ENCODE measurements at regions not wholly inside any gene's neighbourhood (a gene's known extent, or its start where the extent isn't known, plus 50 kb on each side); places are given as distances from the start of the nearest gene placed in this dataset.

DNA sequence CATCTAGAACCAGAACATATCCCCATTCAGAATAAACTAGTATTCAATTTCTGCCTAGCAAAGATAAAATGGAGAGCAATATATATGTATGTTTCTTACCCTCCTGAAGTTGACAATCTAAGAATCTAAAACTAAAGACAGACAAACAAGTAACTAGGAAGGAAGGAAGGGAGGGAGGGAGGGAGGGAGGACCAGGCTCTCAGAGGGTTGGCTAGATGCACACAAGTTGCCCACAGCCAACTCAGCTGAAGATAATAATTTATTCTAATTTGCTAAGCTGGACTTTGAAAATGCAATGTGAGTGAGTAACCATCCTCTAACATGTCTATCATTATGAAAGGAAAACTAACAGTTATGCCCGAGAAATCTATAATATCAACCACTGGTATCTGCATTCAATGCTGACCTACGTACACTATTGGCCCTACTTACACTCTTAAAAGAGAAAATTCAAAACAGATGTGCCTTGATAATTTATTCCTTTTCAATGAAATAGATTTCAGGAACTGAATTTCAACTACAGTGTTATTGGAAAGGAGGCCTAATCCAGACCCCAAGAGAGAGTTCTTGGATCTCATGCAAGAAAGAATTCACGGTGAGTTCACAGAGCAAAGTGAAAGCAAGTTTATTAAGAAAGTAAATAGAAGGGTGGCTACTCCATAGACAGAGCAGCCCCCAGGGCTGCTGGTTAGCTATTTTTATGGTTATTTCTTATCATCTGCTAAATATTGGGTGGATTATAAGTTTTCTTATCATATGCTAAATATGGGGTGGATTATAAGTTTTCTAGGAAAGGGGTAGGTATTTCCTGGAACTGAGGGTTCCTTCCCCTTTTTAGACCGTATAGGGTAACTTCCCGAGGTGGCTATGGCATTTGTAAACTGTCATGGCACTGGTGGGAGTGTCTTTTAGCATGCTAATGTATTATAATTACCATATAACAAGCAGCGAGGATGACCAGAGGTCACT lies 288.5 kb upstream of the SLC39A10 start:
- no peaks in the 10 kb centered on the region for H4K20me1 ChIP-seq (ENCODE audit: insufficient read depth, low read length)
- intact Hi-C loops (cut with micrococcal nuclease; ENCODE audit: unreplicated experiment), result no loop called here
- H3K27ac ChIP-seq (ENCODE audit: extremely low read length, insufficient read depth, low read length), result no peak overlapping the region
- H3K9ac ChIP-seq (ENCODE audit: insufficient read depth, low read depth, low read length), result no peak overlapping the region
- H3K27me3 ChIP-seq (ENCODE audit: control insufficient read depth in 1 of 2, insufficient read depth in 2 of 2, low read length in 2 of 2), result no peaks in the 10 kb centered on the region
- ChIA-PET POLR2A (no interaction called here), CTCF (ENCODE audit: low intra/inter-chr PET ratio, low total read pairs) (no interaction called here)
- no peak overlapping the region for H3K4me3 ChIP-seq (replicated peaks in 1 of 3; ENCODE audit: insufficient read depth in 1 of 3, low read depth in 2 of 3, low read length in 3 of 3)
- WGBS (ENCODE audit: low lambda C conversion rate), result 11% methylated on average over 6 of the region's 6 CpGs
- no peaks in the 10 kb centered on the region for H3K36me3 ChIP-seq (replicated peaks in 1 of 2; ENCODE audit: control insufficient read depth in 1 of 2, insufficient read depth in 2 of 2, low read length in 2 of 2)
- ATAC-seq (no peak), DNase-seq (ENCODE audit: low spot score) (no peak), FAIRE-seq (no peak)
- H3K9me3 ChIP-seq (ENCODE audit: low read length), result peaks cover 16% of the 10 kb centered on the region
- no TSS peak for BruUV-seq (replicated peaks)
- no peak overlapping the region; the same call in 1 of the 2 replicates for H3K4me2 ChIP-seq (ENCODE audit: low read depth, low read length)
- H3K4me1 ChIP-seq (ENCODE audit: insufficient read depth, low read length), result no peaks in the 10 kb centered on the region
- no peaks in the 10 kb centered on the region for H3K79me2 ChIP-seq (ENCODE audit: insufficient read depth, low read length)
- H2AFZ ChIP-seq (ENCODE audit: low read length), result no peak overlapping the region
- in situ Hi-C loops (cut with HindIII; ENCODE audit: extremely low pct_ligation_motif_present, low pct_unique_long_range_greater_than_20kb), result no loop called here
- TF ChIP-seq, protein P1, sequence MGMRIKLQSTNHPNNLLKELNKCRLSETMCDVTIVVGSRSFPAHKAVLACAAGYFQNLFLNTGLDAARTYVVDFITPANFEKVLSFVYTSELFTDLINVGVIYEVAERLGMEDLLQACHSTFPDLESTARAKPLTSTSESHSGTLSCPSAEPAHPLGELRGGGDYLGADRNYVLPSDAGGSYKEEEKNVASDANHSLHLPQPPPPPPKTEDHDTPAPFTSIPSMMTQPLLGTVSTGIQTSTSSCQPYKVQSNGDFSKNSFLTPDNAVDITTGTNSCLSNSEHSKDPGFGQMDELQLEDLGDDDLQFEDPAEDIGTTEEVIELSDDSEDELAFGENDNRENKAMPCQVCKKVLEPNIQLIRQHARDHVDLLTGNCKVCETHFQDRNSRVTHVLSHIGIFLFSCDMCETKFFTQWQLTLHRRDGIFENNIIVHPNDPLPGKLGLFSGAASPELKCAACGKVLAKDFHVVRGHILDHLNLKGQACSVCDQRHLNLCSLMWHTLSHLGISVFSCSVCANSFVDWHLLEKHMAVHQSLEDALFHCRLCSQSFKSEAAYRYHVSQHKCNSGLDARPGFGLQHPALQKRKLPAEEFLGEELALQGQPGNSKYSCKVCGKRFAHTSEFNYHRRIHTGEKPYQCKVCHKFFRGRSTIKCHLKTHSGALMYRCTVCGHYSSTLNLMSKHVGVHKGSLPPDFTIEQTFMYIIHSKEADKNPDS (CRISPR knock-in tag; IDR thresholded peaks at IDR 0.05), result no peak
- TF ChIP-seq MAFK (conservative IDR thresholded peaks at IDR 0.05 in 1 of 2, IDR thresholded peaks at IDR 0.05 in 1 of 2; ENCODE audit: low read length in 2 of 2) (no peak), FOXK1 (CRISPR knock-in tag; IDR thresholded peaks at IDR 0.05; ENCODE audit: borderline replicate concordance, low read depth) (no peak), FLYWCH1 (CRISPR knock-in tag; IDR thresholded peaks at IDR 0.05) (no peak), SRY (CRISPR knock-in tag; IDR thresholded peaks at IDR 0.05) (no peak), MTA3 (CRISPR knock-in tag; IDR thresholded peaks at IDR 0.05) (no peak), ZC3H13 (CRISPR knock-in tag; IDR thresholded peaks at IDR 0.05) (no peak), POLR2AphosphoS2 (IDR thresholded peaks at IDR 0.05; ENCODE audit: low read depth, low read length) (no peak), ATAD3A (CRISPR knock-in tag; IDR thresholded peaks at IDR 0.05) (no peak), IKZF4 (CRISPR knock-in tag; IDR thresholded peaks at IDR 0.05; ENCODE audit: borderline replicate concordance, low read depth, not compliant biosample characterization) (no peak), ZNF558 (CRISPR knock-in tag; IDR thresholded peaks at IDR 0.05; ENCODE audit: borderline replicate concordance) (no peak), ISX (CRISPR knock-in tag; conservative IDR thresholded peaks at IDR 0.05) (no peak)
- TF ChIP-seq, protein P2, sequence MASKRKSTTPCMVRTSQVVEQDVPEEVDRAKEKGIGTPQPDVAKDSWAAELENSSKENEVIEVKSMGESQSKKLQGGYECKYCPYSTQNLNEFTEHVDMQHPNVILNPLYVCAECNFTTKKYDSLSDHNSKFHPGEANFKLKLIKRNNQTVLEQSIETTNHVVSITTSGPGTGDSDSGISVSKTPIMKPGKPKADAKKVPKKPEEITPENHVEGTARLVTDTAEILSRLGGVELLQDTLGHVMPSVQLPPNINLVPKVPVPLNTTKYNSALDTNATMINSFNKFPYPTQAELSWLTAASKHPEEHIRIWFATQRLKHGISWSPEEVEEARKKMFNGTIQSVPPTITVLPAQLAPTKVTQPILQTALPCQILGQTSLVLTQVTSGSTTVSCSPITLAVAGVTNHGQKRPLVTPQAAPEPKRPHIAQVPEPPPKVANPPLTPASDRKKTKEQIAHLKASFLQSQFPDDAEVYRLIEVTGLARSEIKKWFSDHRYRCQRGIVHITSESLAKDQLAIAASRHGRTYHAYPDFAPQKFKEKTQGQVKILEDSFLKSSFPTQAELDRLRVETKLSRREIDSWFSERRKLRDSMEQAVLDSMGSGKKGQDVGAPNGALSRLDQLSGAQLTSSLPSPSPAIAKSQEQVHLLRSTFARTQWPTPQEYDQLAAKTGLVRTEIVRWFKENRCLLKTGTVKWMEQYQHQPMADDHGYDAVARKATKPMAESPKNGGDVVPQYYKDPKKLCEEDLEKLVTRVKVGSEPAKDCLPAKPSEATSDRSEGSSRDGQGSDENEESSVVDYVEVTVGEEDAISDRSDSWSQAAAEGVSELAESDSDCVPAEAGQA (IDR thresholded peaks at IDR 0.05; ENCODE audit: low read depth), result no peak
- TF ChIP-seq, protein P2 (CRISPR knock-in tag; IDR thresholded peaks at IDR 0.05; ENCODE audit: borderline replicate concordance), result no peak
- TF ChIP-seq, protein P3, sequence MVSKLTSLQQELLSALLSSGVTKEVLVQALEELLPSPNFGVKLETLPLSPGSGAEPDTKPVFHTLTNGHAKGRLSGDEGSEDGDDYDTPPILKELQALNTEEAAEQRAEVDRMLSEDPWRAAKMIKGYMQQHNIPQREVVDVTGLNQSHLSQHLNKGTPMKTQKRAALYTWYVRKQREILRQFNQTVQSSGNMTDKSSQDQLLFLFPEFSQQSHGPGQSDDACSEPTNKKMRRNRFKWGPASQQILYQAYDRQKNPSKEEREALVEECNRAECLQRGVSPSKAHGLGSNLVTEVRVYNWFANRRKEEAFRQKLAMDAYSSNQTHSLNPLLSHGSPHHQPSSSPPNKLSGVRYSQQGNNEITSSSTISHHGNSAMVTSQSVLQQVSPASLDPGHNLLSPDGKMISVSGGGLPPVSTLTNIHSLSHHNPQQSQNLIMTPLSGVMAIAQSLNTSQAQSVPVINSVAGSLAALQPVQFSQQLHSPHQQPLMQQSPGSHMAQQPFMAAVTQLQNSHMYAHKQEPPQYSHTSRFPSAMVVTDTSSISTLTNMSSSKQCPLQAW (CRISPR knock-in tag; IDR thresholded peaks at IDR 0.05), result no peak
